Activated CD4-positive, alpha-beta T cell treated with anti-CD3 and anti-CD28 coated beads, Interleukin-2, amount 10 ng/mL, durations not matched to agents 7 days and 5 days (primary cell): ENCODE measurements at regions not wholly inside any gene's neighbourhood (a gene's known extent, or its start where the extent isn't known, plus 50 kb on each side); places are given as distances from the start of the nearest gene placed in this dataset.

ENCODE experiments used
- CTCF ChIA-PET: fragments of 350-600 bp; sonication (Branson Sonifier 250); formaldehyde crosslinking; loops from one replicate; lab custom pipeline; 2021; ENCODE audit warnings: antibody characterized with exemption; lab: Charles Lee
- POLR2A ChIA-PET: fragments of 350-600 bp; sonication (Branson Sonifier 250); formaldehyde crosslinking; loops from one replicate; lab custom pipeline; 2021; ENCODE audit warnings: antibody characterized with exemption; lab: Charles Lee
- DNase-seq: peaks from one replicate; pipeline ENCODE4 v3.0.0-alpha.2; 2020
- H3K27ac Mint-ChIP-seq: one replicate; pipeline ENCODE4 v1.8.0; 2021; ENCODE audit warnings: mild to moderate bottlenecking, moderate library complexity, mixed read lengths
- H3K27me3 Mint-ChIP-seq: one replicate; pipeline ENCODE4 v1.8.0; 2021; ENCODE audit warnings: mixed read lengths
- H3K36me3 Mint-ChIP-seq: one replicate; pipeline ENCODE4 v1.8.0; 2021; ENCODE audit warnings: low read depth, mixed read lengths
- H3K4me1 Mint-ChIP-seq: one replicate; pipeline ENCODE4 v1.8.0; 2021; ENCODE audit warnings: mixed read lengths
- H3K4me3 Mint-ChIP-seq: one replicate; pipeline ENCODE4 v1.8.0; 2021; ENCODE audit warnings: mild to moderate bottlenecking, moderate library complexity, mixed read lengths
- H3K9me3 Mint-ChIP-seq: one replicate; pipeline ENCODE4 v1.8.0; 2021; ENCODE audit warnings: mixed read lengths

DNA sequence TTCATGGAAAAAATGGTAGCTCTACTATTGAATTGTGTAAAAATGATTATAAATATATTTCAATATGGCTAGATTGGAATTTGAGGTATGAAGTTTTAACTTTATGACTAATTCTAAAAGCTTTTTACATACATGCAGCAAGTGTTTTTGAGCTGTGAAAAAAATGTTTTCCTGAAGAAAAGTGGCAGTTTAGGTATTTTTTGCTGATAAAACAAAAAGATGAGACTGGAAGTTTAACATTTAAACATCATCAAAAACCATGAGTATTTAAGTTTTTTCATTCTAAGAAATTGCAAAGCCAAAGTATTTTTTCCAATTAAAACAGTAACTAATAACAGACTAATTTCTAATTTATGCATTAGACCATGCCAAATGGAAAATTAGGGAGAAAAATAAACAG lies 751.1 kb downstream of the FGF9 start:
- Mint-ChIP-seq H3K4me1 (no peaks in the 10 kb centered on the region), H3K36me3 (no peaks in the 10 kb centered on the region), H3K27me3 (no peaks in the 10 kb centered on the region), H3K4me3 (no peak overlapping the region), H3K27ac (no peak overlapping the region), H3K9me3 (peaks cover 2% of the 10 kb centered on the region)
- no peak for DNase-seq
- ChIA-PET CTCF (no interaction called here), POLR2A (no interaction called here)

DNA sequence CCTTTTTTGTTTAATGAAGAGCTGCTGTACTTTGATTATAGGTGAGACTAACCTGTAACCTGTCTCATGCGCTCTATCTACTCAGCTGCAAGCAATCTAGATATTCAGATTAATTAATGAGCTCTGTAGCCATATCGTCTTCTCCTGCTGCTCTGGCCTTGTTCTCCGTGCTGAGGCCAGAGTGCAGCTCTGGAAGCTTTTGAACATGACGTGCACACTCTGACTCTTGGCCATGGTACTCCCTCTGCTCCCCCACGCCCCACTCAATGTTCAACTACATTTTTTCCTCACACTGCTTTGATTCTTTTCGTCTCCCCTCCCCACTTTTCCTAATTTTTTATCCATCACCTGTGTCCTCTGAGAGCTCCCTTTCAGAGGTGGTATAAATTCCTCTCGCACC lies 751.8 kb downstream of the FGF9 start:
- H3K9me3 Mint-ChIP-seq, result peaks cover 5% of the 10 kb centered on the region
- DNase-seq, result no peak
- ChIA-PET POLR2A (no interaction called here), CTCF (interaction anchor here (0.5 kb wide), 1 partner anchor 394 kb away, joined by 6 read pairs; no protein-coding TSS in a partner anchor)
- no peak overlapping the region for H3K4me3 Mint-ChIP-seq
- H3K4me1 Mint-ChIP-seq, result no peaks in the 10 kb centered on the region
- no peak overlapping the region for H3K27ac Mint-ChIP-seq
- H3K27me3 Mint-ChIP-seq, result no peaks in the 10 kb centered on the region
- H3K36me3 Mint-ChIP-seq, result no peaks in the 10 kb centered on the region

DNA sequence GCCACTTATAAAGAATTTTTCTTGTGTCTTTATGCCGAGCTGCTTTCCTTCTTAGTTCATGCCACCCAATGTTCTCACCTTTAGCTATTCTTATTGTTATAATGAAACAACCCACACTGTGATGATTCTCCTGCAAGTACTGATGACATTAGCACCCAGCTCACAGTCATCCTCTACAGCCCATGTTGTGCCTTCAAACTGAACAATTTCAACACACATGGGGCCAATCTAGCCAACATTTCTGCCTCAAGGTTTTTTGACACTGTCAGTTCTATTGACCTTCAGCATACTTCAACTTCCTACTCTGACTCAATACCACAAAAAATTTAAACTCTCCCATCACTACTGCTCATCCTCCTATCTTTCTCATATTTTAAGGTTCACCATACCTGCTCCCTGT lies 752.4 kb downstream of the FGF9 start:
- H3K27me3 Mint-ChIP-seq, result no peaks in the 10 kb centered on the region
- H3K4me3 Mint-ChIP-seq, result no peak overlapping the region
- H3K36me3 Mint-ChIP-seq, result no peaks in the 10 kb centered on the region
- no peaks in the 10 kb centered on the region for H3K4me1 Mint-ChIP-seq
- H3K27ac Mint-ChIP-seq, result no peak overlapping the region
- peaks cover 3% of the 10 kb centered on the region for H3K9me3 Mint-ChIP-seq
- POLR2A ChIA-PET, result no interaction called here
- CTCF ChIA-PET, result no interaction called here
- DNase-seq, result no peak

DNA sequence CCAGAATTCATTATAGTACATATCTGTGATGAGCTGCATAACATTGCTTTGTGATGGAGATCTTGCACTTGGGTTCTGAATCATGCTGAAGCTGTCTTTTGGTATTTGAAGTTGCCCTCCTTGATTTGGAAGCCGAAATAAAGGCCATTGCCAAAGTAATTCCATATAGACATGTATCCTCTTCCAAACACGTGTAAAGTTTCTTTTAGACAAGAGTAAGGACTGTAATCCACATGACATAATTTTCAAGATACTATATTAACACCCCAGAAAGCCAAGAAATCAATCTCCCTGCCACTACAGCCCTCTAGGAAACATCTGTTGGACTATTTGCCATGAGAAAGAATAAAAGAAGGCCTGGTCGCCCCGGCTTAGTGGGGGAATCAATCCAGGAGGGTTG lies 754.2 kb downstream of the FGF9 start:
- ChIA-PET POLR2A (no interaction called here), CTCF (no interaction called here)
- H3K4me1 Mint-ChIP-seq, result no peaks in the 10 kb centered on the region
- H3K27me3 Mint-ChIP-seq, result no peaks in the 10 kb centered on the region
- H3K27ac Mint-ChIP-seq, result no peak overlapping the region
- H3K9me3 Mint-ChIP-seq, result peaks cover 3% of the 10 kb centered on the region
- H3K36me3 Mint-ChIP-seq, result no peaks in the 10 kb centered on the region
- H3K4me3 Mint-ChIP-seq, result no peak overlapping the region
- DNase-seq, result no peak

- H3K27me3 Mint-ChIP-seq, result no peaks in the 10 kb centered on the region
- H3K4me1 Mint-ChIP-seq, result no peaks in the 10 kb centered on the region
- H3K4me3 Mint-ChIP-seq, result no peak overlapping the region
- no peak overlapping the region for H3K27ac Mint-ChIP-seq
- CTCF ChIA-PET, result no interaction called here
- DNase-seq, result no peak
- no peaks in the 10 kb centered on the region for H3K36me3 Mint-ChIP-seq
- POLR2A ChIA-PET, result no interaction called here
- peaks cover 3% of the 10 kb centered on the region for H3K9me3 Mint-ChIP-seq
Observed at GRCh38 chr13:22427066-22427465, 753.7 kb upstream of the SGCG start.

DNA sequence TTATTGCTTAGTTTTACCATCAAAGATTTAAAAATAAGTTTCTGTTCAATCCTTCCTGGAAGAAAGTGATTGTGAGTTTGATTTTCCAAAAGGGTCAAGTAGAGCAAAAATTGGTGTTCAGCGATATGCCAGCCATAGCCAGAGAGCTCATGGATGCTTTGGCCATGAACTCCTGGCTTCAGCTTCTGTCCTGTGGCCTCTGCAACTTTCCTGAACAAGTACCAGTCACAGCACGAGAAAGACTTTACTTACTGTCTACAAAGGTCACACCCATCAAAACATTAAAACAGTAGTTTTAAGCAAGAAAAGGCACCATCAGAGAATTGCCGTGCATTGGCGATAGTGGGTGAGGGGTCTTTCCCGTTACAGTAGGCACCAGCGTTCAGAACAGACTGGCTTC lies 753.0 kb upstream of the SGCG start:
- no peak for DNase-seq
- Mint-ChIP-seq H3K9me3 (peaks cover 3% of the 10 kb centered on the region), H3K27ac (no peak overlapping the region), H3K36me3 (no peaks in the 10 kb centered on the region), H3K27me3 (no peaks in the 10 kb centered on the region), H3K4me1 (no peaks in the 10 kb centered on the region), H3K4me3 (no peak overlapping the region)
- ChIA-PET CTCF (no interaction called here), POLR2A (no interaction called here)

- H3K27me3 Mint-ChIP-seq, result no peaks in the 10 kb centered on the region
- H3K4me1 Mint-ChIP-seq, result no peaks in the 10 kb centered on the region
- H3K9me3 Mint-ChIP-seq, result peaks cover 3% of the 10 kb centered on the region
- ChIA-PET POLR2A (no interaction called here), CTCF (no interaction called here)
- no peaks in the 10 kb centered on the region for H3K36me3 Mint-ChIP-seq
- H3K27ac Mint-ChIP-seq, result no peak overlapping the region
- no peak overlapping the region for H3K4me3 Mint-ChIP-seq
- DNase-seq, result no peak
Observed at GRCh38 chr13:22428188-22428828, 752.5 kb upstream of the SGCG start.

- H3K9me3 Mint-ChIP-seq, result no peaks in the 10 kb centered on the region
- H3K36me3 Mint-ChIP-seq, result no peaks in the 10 kb centered on the region
- H3K4me3 Mint-ChIP-seq, result no peak overlapping the region
- H3K27me3 Mint-ChIP-seq, result no peaks in the 10 kb centered on the region
- POLR2A ChIA-PET, result no interaction called here
- no peaks in the 10 kb centered on the region for H3K4me1 Mint-ChIP-seq
- DNase-seq, result no peak
- CTCF ChIA-PET, result no interaction called here
- no peak overlapping the region for H3K27ac Mint-ChIP-seq
Observed at GRCh38 chr13:22432690-22433089, 748.1 kb upstream of the SGCG start.

DNA sequence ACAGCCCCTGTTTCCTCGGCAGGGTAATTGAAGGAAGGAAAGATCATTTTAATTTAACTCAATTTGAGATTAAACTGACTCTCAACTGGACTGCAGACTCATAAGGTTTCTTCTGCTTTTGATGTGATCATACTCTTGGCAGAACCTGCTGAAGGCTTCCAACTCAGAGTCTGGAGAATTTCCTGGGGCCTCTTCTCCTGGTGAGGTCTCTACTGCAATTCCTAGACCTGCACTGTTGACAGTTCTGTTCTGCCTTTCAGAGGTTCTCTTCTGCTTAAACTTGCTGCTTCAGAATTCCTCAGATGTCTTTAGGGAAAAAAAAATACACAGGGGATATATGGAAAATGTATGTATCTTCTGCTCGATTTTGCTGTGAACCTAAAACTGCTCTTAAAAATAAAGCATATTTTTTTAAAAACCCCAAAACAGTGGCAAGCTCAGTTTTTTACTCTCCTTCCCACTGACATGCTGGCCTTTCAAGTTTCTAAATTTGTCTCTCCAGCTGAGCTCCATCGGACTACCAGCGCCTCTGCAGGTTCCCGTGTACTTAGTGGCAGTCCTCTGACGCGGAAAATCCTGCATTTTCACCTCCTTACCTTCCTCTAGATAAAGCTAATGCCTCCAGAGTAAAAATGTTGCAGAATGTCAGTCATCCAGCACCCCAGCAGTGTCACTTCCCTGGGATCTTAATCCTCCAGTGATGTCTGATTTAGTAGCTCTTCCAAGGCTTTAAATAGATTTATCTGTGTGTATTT lies 733.5 kb upstream of the SGCG start:
- DNase-seq, result no peak
- ChIA-PET CTCF (no interaction called here), POLR2A (no interaction called here)
- Mint-ChIP-seq H3K27me3 (no peaks in the 10 kb centered on the region), H3K27ac (no peak overlapping the region), H3K4me1 (no peaks in the 10 kb centered on the region), H3K9me3 (peaks cover 3% of the 10 kb centered on the region), H3K4me3 (no peak overlapping the region), H3K36me3 (no peaks in the 10 kb centered on the region)

DNA sequence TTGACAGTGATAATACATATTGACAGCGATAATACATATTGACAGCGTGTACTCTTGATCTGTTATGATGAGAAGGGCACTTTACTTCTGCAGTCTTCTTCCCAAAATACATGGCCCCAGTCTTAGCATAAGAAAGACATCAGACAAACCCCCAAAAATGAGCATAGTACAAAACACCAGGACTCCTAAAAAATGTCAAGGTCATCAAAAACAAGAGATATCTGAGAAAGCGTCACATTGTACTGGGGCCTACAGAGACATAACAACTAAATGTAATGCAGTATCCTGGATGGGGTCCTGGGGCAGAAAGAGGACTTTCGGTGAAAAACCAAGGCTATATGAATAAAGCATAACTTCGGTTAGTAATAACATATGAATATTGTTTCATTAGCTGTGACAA lies 731.5 kb upstream of the SGCG start:
- H3K27ac Mint-ChIP-seq, result no peak overlapping the region
- no peak overlapping the region for H3K4me3 Mint-ChIP-seq
- no peaks in the 10 kb centered on the region for H3K4me1 Mint-ChIP-seq
- H3K9me3 Mint-ChIP-seq, result no peaks in the 10 kb centered on the region
- ChIA-PET POLR2A (interaction anchor here (0.7 kb wide), 1 partner anchor 289 kb away, joined by 3 read pairs; no protein-coding TSS in a partner anchor), CTCF (no interaction called here)
- no peaks in the 10 kb centered on the region for H3K27me3 Mint-ChIP-seq
- no peaks in the 10 kb centered on the region for H3K36me3 Mint-ChIP-seq
- no peak for DNase-seq

DNA sequence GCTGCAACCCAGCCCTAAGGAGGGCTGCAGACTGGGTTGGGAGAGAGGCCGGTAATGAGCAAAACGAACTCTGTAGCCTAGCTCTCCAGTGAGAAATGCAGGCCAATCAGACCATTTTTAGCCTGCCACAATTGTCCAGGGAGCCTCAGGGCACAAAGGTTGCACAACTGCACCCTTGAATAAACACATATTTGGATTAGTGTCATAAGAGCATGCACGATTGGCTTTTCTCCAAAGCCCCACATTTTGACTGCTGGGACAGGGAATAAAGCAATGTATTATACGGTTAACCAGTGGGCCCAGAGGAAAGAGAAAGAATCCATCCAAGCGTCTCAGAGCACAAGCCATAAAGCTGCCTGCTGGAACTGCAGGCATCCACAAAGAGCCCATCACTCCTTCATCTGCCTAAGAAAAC lies 729.4 kb upstream of the SGCG start:
- ChIA-PET POLR2A (no interaction called here), CTCF (no interaction called here)
- Mint-ChIP-seq H3K27ac (no peak overlapping the region), H3K4me1 (no peaks in the 10 kb centered on the region), H3K9me3 (no peaks in the 10 kb centered on the region), H3K4me3 (no peak overlapping the region), H3K36me3 (no peaks in the 10 kb centered on the region), H3K27me3 (no peaks in the 10 kb centered on the region)
- DNase-seq, result no peak

DNA sequence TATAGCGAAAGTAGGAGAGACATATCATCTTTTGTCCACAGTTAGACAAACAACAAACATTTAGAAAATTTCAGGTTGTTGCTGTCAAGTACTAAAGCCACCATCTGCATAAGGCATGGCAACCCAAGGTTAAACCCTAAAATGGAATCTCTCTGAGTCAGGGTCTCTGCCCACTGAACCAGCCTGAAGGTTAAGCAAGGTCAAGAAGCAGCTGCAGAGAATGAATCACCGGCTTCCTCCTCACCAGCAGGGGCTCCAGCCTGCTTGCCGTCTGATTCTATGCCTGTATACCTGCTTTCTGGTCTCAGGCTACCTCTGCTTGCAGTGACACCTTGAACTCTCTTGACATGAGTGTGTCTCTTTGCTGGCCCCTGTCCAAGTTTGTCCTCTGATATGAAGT lies 726.2 kb upstream of the SGCG start:
- Mint-ChIP-seq H3K27me3 (no peaks in the 10 kb centered on the region), H3K27ac (no peak overlapping the region), H3K4me1 (no peaks in the 10 kb centered on the region), H3K4me3 (no peak overlapping the region), H3K36me3 (no peaks in the 10 kb centered on the region), H3K9me3 (no peaks in the 10 kb centered on the region)
- no peak for DNase-seq
- ChIA-PET POLR2A (no interaction called here), CTCF (no interaction called here)

DNA sequence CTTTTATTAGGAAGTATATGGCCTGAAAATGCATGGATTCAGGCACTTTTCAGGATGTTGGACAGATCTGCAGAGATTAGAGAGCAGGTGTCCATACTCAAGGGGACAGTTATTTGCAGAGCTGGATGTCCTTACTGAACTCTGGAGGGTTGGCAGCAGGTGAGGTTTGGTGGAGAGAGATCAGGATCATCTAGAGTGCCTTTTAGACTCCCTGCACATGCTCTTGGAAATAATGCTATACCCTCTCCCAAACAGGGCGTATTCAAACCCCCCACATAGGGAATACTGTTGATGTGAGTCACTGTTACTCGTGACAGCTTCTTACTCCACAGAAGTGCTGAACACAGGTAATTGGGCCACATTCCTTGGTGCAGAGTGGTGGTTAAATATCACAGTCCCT lies 725.7 kb upstream of the SGCG start:
- Mint-ChIP-seq H3K4me3 (no peak overlapping the region), H3K4me1 (no peaks in the 10 kb centered on the region)
- POLR2A ChIA-PET, result no interaction called here

More for the DNA sequence above, 725.7 kb upstream of the SGCG start:
- no peak for DNase-seq
- no peak overlapping the region for H3K27ac Mint-ChIP-seq
- CTCF ChIA-PET, result no interaction called here
- H3K36me3 Mint-ChIP-seq, result no peaks in the 10 kb centered on the region
- H3K9me3 Mint-ChIP-seq, result no peaks in the 10 kb centered on the region
- no peaks in the 10 kb centered on the region for H3K27me3 Mint-ChIP-seq
